ENCODE measurements at regions not wholly inside any gene's neighbourhood (a gene's known extent, or its start where the extent isn't known, plus 50 kb on each side); places are given as distances from the start of the nearest gene placed in this dataset.

- no peaks in the 10 kb centered on the region for H3K36me3 ChIP-seq
- H3K4me2 ChIP-seq = peak overlapping the region; percentile 92 to 99 (median 98)
- H3K4me3 ChIP-seq = peak overlapping the region; percentile 52 to 73 (median 63)
- TF ChIP-seq Cebpa-rat (IDR thresholded peaks at IDR 0.05) = no peak
- H3K27me3 ChIP-seq = peaks cover 5 to 29% (median 12%) of the 10 kb centered on the region in 11 experiments; a peak in 18 of 22 replicates
- peak overlapping the region in 6 of 11 experiments; percentile 8 to 58 (median 44); a peak in 8 of 22 replicates for H3K27ac ChIP-seq
- H3K9ac ChIP-seq = peak overlapping the region; percentile 52 to 75 (median 64); a peak in 20 of 22 replicates
- no peaks in the 10 kb centered on the region for H3K9me3 ChIP-seq (replicated peaks in 1 of 11)
- H4K20me1 ChIP-seq = peaks cover 0 to 6% (median 0%) of the 10 kb centered on the region in 11 experiments; a peak in 1 of 22 replicates
- peaks cover 0 to 20% (median 16%) of the 10 kb centered on the region in 10 experiments; a peak in 16 of 20 replicates for H3K4me1 ChIP-seq
These were observed 768.1 kb upstream of the TBX3 start for GRCh38 chr12:115451780-115452736.

GRCh38 chr12:115451151-115451779, 767.3 kb upstream of the TBX3 start:
- Histone ChIP-seq H3K36me3 (no peaks in the 10 kb centered on the region), H3K9me3 (replicated peaks in 1 of 11) (no peaks in the 10 kb centered on the region), H3K4me2 (peak overlapping the region; percentile 92 to 99 (median 98)), H4K20me1 (peaks cover 0 to 6% (median 0%) of the 10 kb centered on the region in 11 experiments; a peak in 1 of 22 replicates), H3K4me3 (peak overlapping the region; percentile 52 to 73 (median 63)), H3K27me3 (peaks cover 5 to 29% (median 12%) of the 10 kb centered on the region in 11 experiments; a peak in 18 of 22 replicates), H3K27ac (peak overlapping the region in 6 of 11 experiments; percentile 8 to 58 (median 44); a peak in 8 of 22 replicates), H3K9ac (peak overlapping the region; percentile 52 to 75 (median 64); a peak in 20 of 22 replicates), H3K4me1 (peaks cover 0 to 20% (median 16%) of the 10 kb centered on the region in 10 experiments; a peak in 16 of 20 replicates)
- no peak for TF ChIP-seq Cebpa-rat (IDR thresholded peaks at IDR 0.05)

- Histone ChIP-seq H3K4me2 (peak overlapping the region in 8 of 11 experiments; percentile 93 to 99 (median 98); a peak in 11 of 22 replicates), H3K4me1 (peaks cover 0 to 20% (median 16%) of the 10 kb centered on the region in 10 experiments; a peak in 16 of 20 replicates), H3K27me3 (peaks cover 5 to 29% (median 12%) of the 10 kb centered on the region in 11 experiments; a peak in 18 of 22 replicates), H3K4me3 (no peak overlapping the region), H3K9ac (no peak overlapping the region), H4K20me1 (peaks cover 0 to 6% (median 0%) of the 10 kb centered on the region in 11 experiments; a peak in 1 of 22 replicates), H3K9me3 (replicated peaks in 1 of 11) (no peaks in the 10 kb centered on the region), H3K36me3 (no peaks in the 10 kb centered on the region), H3K27ac (no peak overlapping the region)
- TF ChIP-seq Cebpa-rat (IDR thresholded peaks at IDR 0.05) = no peak
These were observed 766.7 kb upstream of the TBX3 start for GRCh38 chr12:115450710-115451109.

GRCh38 chr12:115450017-115450416, 766.0 kb upstream of the TBX3 start:
- H3K36me3 ChIP-seq = no peaks in the 10 kb centered on the region
- H4K20me1 ChIP-seq = peaks cover 0 to 6% (median 0%) of the 10 kb centered on the region in 11 experiments; a peak in 1 of 22 replicates
- H3K9ac ChIP-seq = no peak overlapping the region
- H3K27me3 ChIP-seq = peaks cover 5 to 29% (median 12%) of the 10 kb centered on the region in 11 experiments; a peak in 18 of 22 replicates
- no peaks in the 10 kb centered on the region for H3K9me3 ChIP-seq (replicated peaks in 1 of 11)
- no peak for TF ChIP-seq Cebpa-rat (IDR thresholded peaks at IDR 0.05)
- no peak overlapping the region for H3K4me2 ChIP-seq
- H3K27ac ChIP-seq = no peak overlapping the region
- H3K4me1 ChIP-seq = peaks cover 0 to 20% (median 16%) of the 10 kb centered on the region in 10 experiments; a peak in 16 of 20 replicates
- H3K4me3 ChIP-seq = no peak overlapping the region

GRCh38 chr12:115449526-115449925, 765.6 kb upstream of the TBX3 start:
- Histone ChIP-seq H3K27ac (no peak overlapping the region), H4K20me1 (peaks cover 0 to 6% (median 0%) of the 10 kb centered on the region in 11 experiments; a peak in 1 of 22 replicates)
- no peak for TF ChIP-seq Cebpa-rat (IDR thresholded peaks at IDR 0.05)

GRCh38 chr12:115444346-115444745, 760.4 kb upstream of the TBX3 start:
- Histone ChIP-seq H3K36me3 (no peaks in the 10 kb centered on the region), H3K9ac (no peak overlapping the region), H3K4me3 (no peak overlapping the region), H4K20me1 (no peaks in the 10 kb centered on the region; a peak in 1 of 22 replicates), H3K4me2 (no peak overlapping the region), H3K9me3 (replicated peaks in 1 of 11) (no peaks in the 10 kb centered on the region), H3K27ac (no peak overlapping the region), H3K27me3 (no peaks in the 10 kb centered on the region), H3K4me1 (peaks cover 0 to 8% (median 0%) of the 10 kb centered on the region in 10 experiments; a peak in 7 of 20 replicates)
- TF ChIP-seq Cebpa-rat (IDR thresholded peaks at IDR 0.05) = no peak

More at GRCh38 chr12:115449526-115449925, 765.6 kb upstream of the TBX3 start:
- Histone ChIP-seq H3K27me3 (peaks cover 5 to 29% (median 12%) of the 10 kb centered on the region in 11 experiments; a peak in 18 of 22 replicates), H3K4me2 (no peak overlapping the region), H3K4me1 (peaks cover 0 to 20% (median 16%) of the 10 kb centered on the region in 10 experiments; a peak in 16 of 20 replicates), H3K4me3 (no peak overlapping the region), H3K9ac (no peak overlapping the region), H3K9me3 (replicated peaks in 1 of 11) (no peaks in the 10 kb centered on the region), H3K36me3 (no peaks in the 10 kb centered on the region)

GRCh38 chr12:115443351-115443938, 759.5 kb upstream of the TBX3 start:
- Histone ChIP-seq H4K20me1 (no peaks in the 10 kb centered on the region; a peak in 1 of 22 replicates), H3K9me3 (replicated peaks in 1 of 11) (no peaks in the 10 kb centered on the region), H3K27ac (no peak overlapping the region), H3K27me3 (no peaks in the 10 kb centered on the region), H3K4me2 (no peak overlapping the region), H3K4me3 (no peak overlapping the region), H3K9ac (no peak overlapping the region), H3K4me1 (peaks cover 0 to 8% (median 0%) of the 10 kb centered on the region in 10 experiments; a peak in 7 of 20 replicates), H3K36me3 (no peaks in the 10 kb centered on the region)
- no peak for TF ChIP-seq Cebpa-rat (IDR thresholded peaks at IDR 0.05)

GRCh38 chr12:115440438-115440837, 756.5 kb upstream of the TBX3 start:
- H3K36me3 ChIP-seq = no peaks in the 10 kb centered on the region
- no peaks in the 10 kb centered on the region for H3K27me3 ChIP-seq
- no peak overlapping the region for H3K27ac ChIP-seq
- H3K4me2 ChIP-seq = peak overlapping the region in 3 of 11 experiments; percentile 24 to 39 (median 38); a peak in 4 of 22 replicates
- no peak overlapping the region for H3K4me3 ChIP-seq
- no peak overlapping the region for H3K9ac ChIP-seq
- H4K20me1 ChIP-seq = no peaks in the 10 kb centered on the region; a peak in 1 of 22 replicates
- TF ChIP-seq Cebpa-rat (IDR thresholded peaks at IDR 0.05) = no peak
- H3K9me3 ChIP-seq (replicated peaks in 1 of 11) = no peaks in the 10 kb centered on the region
- H3K4me1 ChIP-seq = peaks cover 0 to 8% (median 0%) of the 10 kb centered on the region in 10 experiments; a peak in 7 of 20 replicates

Measured in BLaER1 treated with 17β-estradiol and CSF1 and Interleukin-3, amounts not matched to agents 10 nM and 100 nM (cell line).